ENCODE measurements at regions not wholly inside any gene's neighbourhood (a gene's known extent, or its start where the extent isn't known, plus 50 kb on each side); places are given as distances from the start of the nearest gene placed in this dataset.

DNA sequence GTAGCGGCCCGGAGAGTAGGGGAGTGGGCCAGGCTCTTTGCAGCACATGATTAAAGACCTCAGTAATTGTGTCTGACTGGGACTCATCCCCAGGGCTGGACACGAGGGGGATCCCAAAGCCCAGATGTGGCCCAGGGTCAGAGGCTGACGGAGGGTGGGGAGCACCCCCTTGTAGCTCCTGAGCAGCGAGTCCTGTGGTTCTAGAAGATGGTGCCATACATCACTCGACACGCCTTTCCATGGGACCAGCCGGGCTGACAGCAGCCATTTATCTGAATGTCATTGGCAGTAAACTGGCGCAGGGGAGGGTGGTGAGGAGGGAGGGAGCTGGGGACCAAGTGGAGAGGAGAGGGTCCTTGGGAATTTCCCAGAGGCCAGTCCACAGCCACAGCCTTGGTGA lies 65.1 kb upstream of the FAM222A start:
- ChIA-PET CTCF (no interaction called here), POLR2A (ENCODE audit: low non-redundant PET) (no interaction called here)
- no peak overlapping the region for H3K27ac ChIP-seq (ENCODE audit: low read depth, low read length, poor library complexity, severe bottlenecking)
- intact Hi-C loops (cut with micrococcal nuclease; ENCODE audit: unreplicated experiment) = no loop called here
- no peaks in the 10 kb centered on the region for H3K36me3 ChIP-seq (ENCODE audit: insufficient read depth, low read length, poor library complexity, severe bottlenecking)
- peaks cover 7% of the 10 kb centered on the region for H3K4me1 ChIP-seq (ENCODE audit: insufficient read depth, low read length, poor library complexity, severe bottlenecking)
- no peaks in the 10 kb centered on the region for H3K27me3 ChIP-seq (replicated peaks; ENCODE audit: insufficient read depth, low read depth, low read length, poor library complexity)
- H3K4me3 ChIP-seq (ENCODE audit: low read depth, low read length, poor library complexity, severe bottlenecking) = no peak overlapping the region
- BruUV-seq (replicated peaks) = no TSS peak
- TF ChIP-seq EZH2 (IDR thresholded peaks at IDR 0.05; ENCODE audit: borderline replicate concordance, low read depth, low read length, poor library complexity, severe bottlenecking) = no peak
- TF ChIP-seq, protein P1, sequence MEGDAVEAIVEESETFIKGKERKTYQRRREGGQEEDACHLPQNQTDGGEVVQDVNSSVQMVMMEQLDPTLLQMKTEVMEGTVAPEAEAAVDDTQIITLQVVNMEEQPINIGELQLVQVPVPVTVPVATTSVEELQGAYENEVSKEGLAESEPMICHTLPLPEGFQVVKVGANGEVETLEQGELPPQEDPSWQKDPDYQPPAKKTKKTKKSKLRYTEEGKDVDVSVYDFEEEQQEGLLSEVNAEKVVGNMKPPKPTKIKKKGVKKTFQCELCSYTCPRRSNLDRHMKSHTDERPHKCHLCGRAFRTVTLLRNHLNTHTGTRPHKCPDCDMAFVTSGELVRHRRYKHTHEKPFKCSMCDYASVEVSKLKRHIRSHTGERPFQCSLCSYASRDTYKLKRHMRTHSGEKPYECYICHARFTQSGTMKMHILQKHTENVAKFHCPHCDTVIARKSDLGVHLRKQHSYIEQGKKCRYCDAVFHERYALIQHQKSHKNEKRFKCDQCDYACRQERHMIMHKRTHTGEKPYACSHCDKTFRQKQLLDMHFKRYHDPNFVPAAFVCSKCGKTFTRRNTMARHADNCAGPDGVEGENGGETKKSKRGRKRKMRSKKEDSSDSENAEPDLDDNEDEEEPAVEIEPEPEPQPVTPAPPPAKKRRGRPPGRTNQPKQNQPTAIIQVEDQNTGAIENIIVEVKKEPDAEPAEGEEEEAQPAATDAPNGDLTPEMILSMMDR (conservative IDR thresholded peaks at IDR 0.05; ENCODE audit: low read depth, low read length) = no peak
- no peak for DNase-seq (ENCODE audit: low spot score)
- no peaks in the 10 kb centered on the region for H3K9me3 ChIP-seq (ENCODE audit: low read depth, low read length, poor library complexity, severe bottlenecking)

DNA sequence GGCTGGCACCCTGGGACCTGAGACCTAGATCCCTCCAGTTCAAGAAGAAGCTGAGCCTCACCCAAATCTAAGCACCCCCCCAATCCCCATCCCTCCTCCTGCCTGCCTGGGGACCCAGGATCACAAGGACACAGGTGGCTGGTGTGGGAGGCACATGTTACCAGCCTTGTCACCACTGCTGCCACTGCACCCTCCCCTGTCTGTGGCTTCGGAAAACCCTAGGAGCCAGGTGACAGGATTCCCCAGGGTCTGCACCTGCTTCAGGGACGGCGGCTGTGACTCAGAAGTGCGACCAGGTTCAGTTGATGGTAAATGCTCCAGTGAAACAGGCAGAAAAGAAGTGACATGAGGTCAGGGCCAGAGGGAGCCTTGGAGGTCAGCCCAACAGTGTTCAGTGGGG lies 62.8 kb upstream of the FAM222A start:
- ChIA-PET POLR2A (ENCODE audit: low non-redundant PET) (no interaction called here), CTCF (no interaction called here)
- Histone ChIP-seq H3K4me1 (ENCODE audit: insufficient read depth, low read length, poor library complexity, severe bottlenecking) (peaks cover 7% of the 10 kb centered on the region), H3K27ac (ENCODE audit: low read depth, low read length, poor library complexity, severe bottlenecking) (no peak overlapping the region), H3K4me3 (ENCODE audit: low read depth, low read length, poor library complexity, severe bottlenecking) (no peak overlapping the region), H3K9me3 (ENCODE audit: low read depth, low read length, poor library complexity, severe bottlenecking) (no peaks in the 10 kb centered on the region), H3K27me3 (replicated peaks; ENCODE audit: insufficient read depth, low read depth, low read length, poor library complexity) (no peaks in the 10 kb centered on the region), H3K36me3 (ENCODE audit: insufficient read depth, low read length, poor library complexity, severe bottlenecking) (no peaks in the 10 kb centered on the region)
- intact Hi-C loops (cut with micrococcal nuclease; ENCODE audit: unreplicated experiment) = no loop called here
- TF ChIP-seq, protein P1 (conservative IDR thresholded peaks at IDR 0.05; ENCODE audit: low read depth, low read length) = no peak
- no peak for TF ChIP-seq EZH2 (IDR thresholded peaks at IDR 0.05; ENCODE audit: borderline replicate concordance, low read depth, low read length, poor library complexity, severe bottlenecking)
- DNase-seq (ENCODE audit: low spot score) = no peak
- BruUV-seq (replicated peaks) = no TSS peak

DNA sequence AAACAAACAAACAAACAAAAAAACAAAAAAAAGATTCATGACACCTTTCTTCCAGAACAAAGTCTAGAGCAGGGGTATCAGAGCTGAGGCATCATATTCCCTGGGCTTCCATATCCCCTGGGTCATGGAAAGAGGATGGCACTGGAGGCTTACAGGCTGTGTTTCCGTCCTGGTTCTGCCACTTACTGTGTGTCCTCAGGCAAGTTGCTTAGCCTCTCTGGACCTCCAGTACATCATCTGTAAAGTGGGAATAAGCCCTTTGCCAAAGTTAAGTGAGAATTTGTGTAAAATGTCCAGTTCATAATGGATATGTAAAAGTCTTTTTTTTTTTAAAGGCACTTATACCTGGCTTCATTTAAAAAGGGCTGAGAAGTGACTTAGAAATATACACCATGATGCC lies 62.0 kb upstream of the FAM222A start:
- intact Hi-C loops (cut with micrococcal nuclease; ENCODE audit: unreplicated experiment) = no loop called here
- CTCF ChIA-PET = no interaction called here
- no TSS peak for BruUV-seq (replicated peaks)

More for the DNA sequence above, 62.0 kb upstream of the FAM222A start:
- no peaks in the 10 kb centered on the region for H3K27me3 ChIP-seq (replicated peaks; ENCODE audit: insufficient read depth, low read depth, low read length, poor library complexity)
- no peak overlapping the region for H3K27ac ChIP-seq (ENCODE audit: low read depth, low read length, poor library complexity, severe bottlenecking)
- no peak overlapping the region for H3K4me3 ChIP-seq (ENCODE audit: low read depth, low read length, poor library complexity, severe bottlenecking)
- H3K4me1 ChIP-seq (ENCODE audit: insufficient read depth, low read length, poor library complexity, severe bottlenecking) = peaks cover 7% of the 10 kb centered on the region
- no peaks in the 10 kb centered on the region for H3K36me3 ChIP-seq (ENCODE audit: insufficient read depth, low read length, poor library complexity, severe bottlenecking)
- DNase-seq (ENCODE audit: low spot score) = no peak
- no peaks in the 10 kb centered on the region for H3K9me3 ChIP-seq (ENCODE audit: low read depth, low read length, poor library complexity, severe bottlenecking)
- POLR2A ChIA-PET (ENCODE audit: low non-redundant PET) = no interaction called here
- no peak for TF ChIP-seq EZH2 (IDR thresholded peaks at IDR 0.05; ENCODE audit: borderline replicate concordance, low read depth, low read length, poor library complexity, severe bottlenecking)
- TF ChIP-seq, protein P1 (conservative IDR thresholded peaks at IDR 0.05; ENCODE audit: low read depth, low read length) = no peak
